Islet of Langerhans (tissue), 1 donor: ENCODE measurements at regions not wholly inside any gene's neighbourhood (a gene's known extent, or its start where the extent isn't known, plus 50 kb on each side); places are given as distances from the start of the nearest gene placed in this dataset.

Source experiments
- FAIRE-seq: peaks from one replicate; lab custom pipeline; 2011; peaks lifted over from hg19 to GRCh38; lab: Jason Lieb, UNC

GRCh38 chr10:78567680-78568455 is 500.9 kb upstream of the ZMIZ1 start:
- no peak for FAIRE-seq

GRCh38 chr10:78568620-78569019 is 500.1 kb upstream of the ZMIZ1 start:
- FAIRE-seq, result no peak

- FAIRE-seq, result no peak
Measured at GRCh38 chr10:78570633-78571235, 498.0 kb upstream of the ZMIZ1 start.

DNA sequence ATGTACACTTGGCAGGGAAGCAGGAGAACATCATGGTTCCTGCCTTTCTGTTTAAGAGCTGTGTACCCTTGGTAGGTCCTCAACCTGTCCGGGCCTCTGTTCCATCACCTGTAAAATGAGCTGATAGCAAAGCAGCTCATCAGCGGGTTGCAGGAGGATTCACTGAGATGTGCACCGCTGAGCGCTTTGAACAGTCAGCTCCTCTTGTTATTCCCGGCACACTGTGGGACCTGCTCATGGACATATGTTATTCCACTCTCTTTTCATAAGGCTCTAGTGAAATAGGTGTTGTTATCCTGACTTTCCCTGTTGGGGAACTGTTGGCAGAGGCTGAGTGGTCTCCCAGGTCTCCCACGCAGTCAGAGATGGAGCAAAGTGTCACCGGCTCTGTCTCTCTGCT is 497.5 kb upstream of the ZMIZ1 start:
- no peak for FAIRE-seq

GRCh38 chr10:78571891-78572290 is 496.9 kb upstream of the ZMIZ1 start:
- no peak for FAIRE-seq

DNA sequence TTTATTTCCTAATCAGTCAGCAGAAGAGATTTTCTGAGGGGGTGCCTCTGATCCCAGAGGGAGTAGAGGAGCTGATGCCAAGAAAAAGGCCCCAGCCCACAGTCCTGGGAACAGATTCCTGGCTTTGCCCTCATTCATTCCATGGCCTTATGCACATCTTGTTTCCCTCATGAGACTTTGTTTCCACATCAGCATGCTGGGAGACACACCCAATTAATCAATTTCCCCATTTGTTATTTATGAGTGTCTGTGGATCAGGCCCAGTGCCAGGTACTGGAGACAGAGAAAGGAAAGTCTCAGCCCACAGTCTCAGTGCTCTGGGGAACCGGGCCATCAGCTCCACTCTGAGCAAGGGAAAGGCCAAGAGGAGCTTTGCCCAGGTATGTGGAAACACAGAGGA is 496.2 kb upstream of the ZMIZ1 start:
- no peak for FAIRE-seq

DNA sequence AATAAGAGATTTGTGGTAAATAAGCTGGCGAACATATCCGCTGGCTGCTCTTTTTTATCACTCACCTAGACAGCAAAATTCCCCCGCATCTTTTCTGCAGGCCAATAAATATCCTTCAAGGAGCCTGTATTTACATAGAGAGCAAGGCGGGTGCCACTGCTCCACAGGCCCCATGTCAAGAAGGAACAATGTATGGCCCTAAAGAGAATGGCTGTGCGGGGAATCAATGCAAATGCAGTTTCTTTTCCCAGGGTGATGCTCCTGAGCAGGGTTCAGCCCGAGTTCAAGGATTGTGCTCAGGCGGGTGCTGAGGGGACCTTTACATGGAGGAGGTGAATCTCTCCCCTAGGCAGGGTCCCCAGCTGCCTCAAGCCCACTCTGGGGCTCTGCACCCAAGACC is 494.2 kb upstream of the ZMIZ1 start:
- FAIRE-seq, result no peak

- FAIRE-seq, result no peak
Measured at GRCh38 chr10:78575400-78575799, 493.4 kb upstream of the ZMIZ1 start.

DNA sequence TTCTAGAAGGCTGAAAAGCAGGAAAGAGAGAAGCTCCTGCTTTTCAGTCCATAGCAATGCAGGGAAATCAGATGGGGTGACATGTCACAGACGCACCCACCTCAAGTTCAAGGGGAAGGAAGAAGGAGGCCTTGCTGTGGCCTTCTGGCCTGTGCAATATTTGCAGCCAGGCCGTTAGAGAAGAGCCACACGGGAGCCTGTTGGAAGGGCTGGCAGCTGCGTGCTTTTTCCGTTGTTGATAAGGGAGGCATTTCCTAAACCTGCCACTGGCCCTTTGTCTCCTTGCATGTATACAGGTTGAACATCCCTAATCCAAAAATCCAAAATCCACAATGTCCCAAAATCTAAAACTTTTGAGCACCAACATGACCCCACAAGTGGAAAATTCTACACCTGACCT is 492.5 kb upstream of the ZMIZ1 start:
- FAIRE-seq, result no peak

GRCh38 chr10:78577712-78578111 is 491.1 kb upstream of the ZMIZ1 start:
- FAIRE-seq, result no peak

GRCh38 chr10:78578929-78579328 is 489.8 kb upstream of the ZMIZ1 start:
- FAIRE-seq, result no peak

GRCh38 chr10:78579576-78579975 is 489.2 kb upstream of the ZMIZ1 start:
- no peak for FAIRE-seq

DNA sequence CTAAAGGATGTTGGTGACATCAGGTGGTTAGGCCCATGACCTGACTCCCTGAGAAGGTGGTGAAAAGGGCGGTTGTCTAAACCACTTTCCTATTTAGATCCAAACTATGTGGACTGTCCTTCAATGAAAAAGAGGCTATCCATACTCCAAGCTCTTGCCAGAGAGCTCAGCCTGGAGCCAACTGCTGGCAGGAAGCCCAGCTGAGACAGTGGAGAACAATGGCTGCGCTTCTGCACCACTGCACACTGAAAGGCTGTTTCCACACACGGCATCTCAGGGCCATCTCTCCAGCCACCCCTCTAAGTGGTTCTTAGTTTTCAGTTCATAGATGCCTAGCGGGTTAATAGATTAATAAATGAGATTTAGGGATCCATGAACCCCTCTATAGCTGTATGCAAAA is 488.8 kb upstream of the ZMIZ1 start:
- FAIRE-seq, result no peak

- FAIRE-seq, result no peak
Measured at GRCh38 chr10:78581133-78581694, 487.6 kb upstream of the ZMIZ1 start.

DNA sequence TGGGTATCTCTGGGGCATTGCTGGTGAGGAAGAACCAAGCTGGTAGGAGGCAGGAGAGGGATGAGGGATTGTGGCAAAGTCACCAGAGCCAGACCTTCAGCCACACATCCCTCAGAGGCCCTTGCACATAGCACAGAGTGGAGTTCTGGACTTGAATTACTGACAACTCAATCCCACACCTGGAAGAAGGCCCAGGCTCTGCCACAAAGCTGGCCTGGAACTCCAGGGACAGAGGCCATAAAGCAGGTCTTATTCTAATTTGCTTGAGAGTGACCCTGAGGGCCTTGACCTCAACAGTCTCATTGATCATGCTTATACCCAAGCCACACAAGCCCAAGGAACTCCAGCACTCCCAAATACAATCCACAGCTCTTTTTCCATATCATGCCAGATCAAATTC is 486.2 kb upstream of the ZMIZ1 start:
- no peak for FAIRE-seq

GRCh38 chr10:78584266-78584665 is 484.5 kb upstream of the ZMIZ1 start:
- FAIRE-seq, result no peak

DNA sequence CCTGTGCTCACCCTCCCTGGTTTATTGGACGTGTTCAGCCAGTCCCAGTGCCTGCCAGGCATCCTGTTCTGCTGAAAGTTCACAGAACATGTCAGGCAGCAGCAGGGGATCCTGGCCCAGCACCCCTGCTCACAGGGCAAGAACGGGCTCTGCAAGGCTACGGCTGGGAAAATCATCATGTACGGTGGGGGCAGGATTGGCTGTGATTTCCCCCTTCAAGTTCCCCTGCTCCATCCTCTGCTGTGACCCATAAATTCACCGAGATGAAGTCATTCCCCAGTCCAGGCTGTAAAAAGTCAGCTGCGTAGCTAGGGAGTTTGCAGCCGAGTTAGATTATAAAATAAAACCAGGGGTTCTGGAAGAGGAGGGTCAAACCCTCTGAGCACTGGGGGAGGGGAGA is 484.1 kb upstream of the ZMIZ1 start:
- no peak for FAIRE-seq

- FAIRE-seq, result no peak
Measured at GRCh38 chr10:78585952-78586351, 482.8 kb upstream of the ZMIZ1 start.

DNA sequence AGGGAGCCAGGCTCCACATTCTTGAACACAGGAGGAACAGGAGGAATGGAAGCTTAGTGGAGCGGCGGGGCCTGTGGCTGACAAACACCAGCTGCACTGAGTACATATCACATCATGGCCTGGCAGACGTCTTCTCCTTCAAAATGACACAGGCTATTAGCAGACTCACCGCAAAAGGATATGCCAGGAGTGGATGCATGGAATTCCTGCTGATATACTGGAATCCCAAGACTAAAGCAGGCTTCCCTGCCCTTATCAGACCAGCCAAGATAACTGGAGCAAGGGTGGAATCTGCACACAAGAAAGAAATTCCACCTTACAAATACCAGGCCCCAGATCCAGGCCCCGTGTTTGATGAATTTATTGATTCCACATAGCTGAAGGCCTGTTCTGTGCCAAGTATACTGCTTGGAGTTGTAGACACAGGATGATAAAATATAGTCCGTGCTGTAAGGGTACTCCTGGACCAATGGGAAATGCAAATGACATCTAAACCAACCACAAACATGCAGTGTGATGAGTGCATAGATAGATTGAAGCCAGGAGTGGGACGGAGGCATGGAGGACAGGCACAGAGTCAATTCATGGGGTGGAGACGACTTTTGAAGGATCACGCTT is 480.5 kb upstream of the ZMIZ1 start:
- FAIRE-seq, result no peak

DNA sequence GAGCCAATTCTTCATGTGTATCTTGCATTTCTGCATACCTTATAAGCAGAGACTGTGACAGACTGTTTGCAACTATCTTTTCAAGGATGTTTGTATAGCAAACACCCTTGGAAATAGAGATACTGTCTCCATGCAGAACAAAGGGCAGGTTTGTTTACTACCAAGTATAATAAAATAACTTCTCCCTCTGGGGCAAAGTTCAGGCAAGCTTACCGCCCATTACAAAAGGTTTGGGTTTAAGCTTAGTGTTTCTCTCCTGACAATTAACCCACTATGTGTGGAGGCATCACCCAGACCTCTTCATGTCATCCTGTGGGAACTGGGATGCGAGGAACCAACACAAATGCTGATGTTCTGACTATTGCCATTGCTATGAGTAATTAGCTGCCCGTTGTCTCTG is 479.1 kb upstream of the ZMIZ1 start:
- no peak for FAIRE-seq

DNA sequence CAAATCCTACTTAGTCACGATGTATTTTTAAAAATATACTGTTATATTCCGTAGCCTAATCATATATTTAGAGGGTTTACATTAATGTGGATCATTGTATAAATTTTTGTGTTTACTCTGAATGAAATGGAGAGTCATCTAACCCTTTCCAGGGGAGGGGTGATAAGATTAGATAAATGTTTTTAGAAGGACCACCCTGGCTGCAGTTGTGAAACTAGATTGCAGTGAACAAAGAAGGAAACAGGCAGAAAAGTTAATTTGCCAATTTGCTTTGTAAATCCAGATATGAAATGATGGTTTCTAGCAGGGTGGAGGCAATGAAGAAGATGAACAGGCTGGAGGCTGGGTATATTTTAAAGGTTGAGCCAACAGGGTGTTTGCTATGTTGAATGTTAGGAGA is 477.7 kb upstream of the ZMIZ1 start:
- FAIRE-seq, result no peak

- no peak for FAIRE-seq
Measured at GRCh38 chr10:78594559-78595268, 474.1 kb upstream of the ZMIZ1 start.

GRCh38 chr10:78595269-78595619 is 473.5 kb upstream of the ZMIZ1 start:
- no peak for FAIRE-seq
